ENCODE measurements at regions not wholly inside any gene's neighbourhood (a gene's known extent, or its start where the extent isn't known, plus 50 kb on each side); places are given as distances from the start of the nearest gene placed in this dataset.

GRCh38 chr1:220454155-220454777, 73.7 kb upstream of the MARK1 start:
- Histone ChIP-seq H3F3A (ENCODE audit: insufficient read depth, low read depth) (no peaks in the 10 kb centered on the region; the same call in 1 of the 2 replicates), H3K27ac (no peak overlapping the region), H3K9me3 (ENCODE audit: insufficient read depth, low read depth) (peaks cover 4% of the 10 kb centered on the region; the same call in 1 of the 2 replicates), H3K79me2 (ENCODE audit: low read depth) (no peaks in the 10 kb centered on the region), H3K9me2 (ENCODE audit: insufficient read depth) (0 out of 2 replicates have a peak, but pooled peaks cover 3% of the 10 kb centered on the region), H3K4me2 (no peak overlapping the region), H4K20me1 (ENCODE audit: insufficient read depth) (no peaks in the 10 kb centered on the region), H3K4me1 (replicated peaks; ENCODE audit: insufficient read depth) (peaks cover 14% of the 10 kb centered on the region), H3K27me3 (ENCODE audit: insufficient read depth, low read depth) (no peaks in the 10 kb centered on the region), H3K36me3 (ENCODE audit: low read depth) (no peaks in the 10 kb centered on the region), H2AFZ (no peak overlapping the region), H3K4me3 (no peak overlapping the region)
- BruUV-seq (replicated peaks): no TSS peak
- POLR2A ChIA-PET (ENCODE audit: unreplicated experiment): no interaction called here
- intact Hi-C loops (cut with micrococcal nuclease; ENCODE audit: unreplicated experiment): no loop called here
- CTCF ChIA-PET: no interaction called here
- no peak for DNase-seq
- TF ChIP-seq CTCF (conservative IDR thresholded peaks at IDR 0.05) (peak; percentile 65), EZH2 (IDR thresholded peaks at IDR 0.05; ENCODE audit: low read depth) (no peak)

GRCh38 chr1:220453371-220453770, 74.6 kb upstream of the MARK1 start:
- intact Hi-C loops (cut with micrococcal nuclease; ENCODE audit: unreplicated experiment): no loop called here
- Histone ChIP-seq H2AFZ (no peak overlapping the region), H3K9me2 (ENCODE audit: insufficient read depth) (0 out of 2 replicates have a peak, but pooled peaks cover 3% of the 10 kb centered on the region), H3K4me1 (replicated peaks; ENCODE audit: insufficient read depth) (peaks cover 14% of the 10 kb centered on the region), H3K36me3 (ENCODE audit: low read depth) (no peaks in the 10 kb centered on the region), H3K9me3 (ENCODE audit: insufficient read depth, low read depth) (peaks cover 4% of the 10 kb centered on the region; the same call in 1 of the 2 replicates), H3K4me3 (no peak overlapping the region), H4K20me1 (ENCODE audit: insufficient read depth) (no peaks in the 10 kb centered on the region), H3K79me2 (ENCODE audit: low read depth) (no peaks in the 10 kb centered on the region), H3K27ac (no peak overlapping the region), H3K27me3 (ENCODE audit: insufficient read depth, low read depth) (no peaks in the 10 kb centered on the region), H3K4me2 (no peak overlapping the region), H3F3A (ENCODE audit: insufficient read depth, low read depth) (no peaks in the 10 kb centered on the region; the same call in 1 of the 2 replicates)
- ChIA-PET POLR2A (ENCODE audit: unreplicated experiment) (no interaction called here), CTCF (interaction anchor here (0.5 kb wide), 1 partner anchor 159 kb away, joined by 14 read pairs; no protein-coding TSS in a partner anchor)
- BruUV-seq (replicated peaks): no TSS peak
- no peak for DNase-seq
- TF ChIP-seq CTCF (conservative IDR thresholded peaks at IDR 0.05) (no peak), EZH2 (IDR thresholded peaks at IDR 0.05; ENCODE audit: low read depth) (no peak)

- CTCF ChIA-PET: no interaction called here
- TF ChIP-seq EZH2 (IDR thresholded peaks at IDR 0.05; ENCODE audit: low read depth) (no peak), CTCF (conservative IDR thresholded peaks at IDR 0.05) (no peak)
These were observed 76.4 kb upstream of the MARK1 start for GRCh38 chr1:220451532-220451931.

More at GRCh38 chr1:220451532-220451931, 76.4 kb upstream of the MARK1 start:
- no peak overlapping the region for H2AFZ ChIP-seq
- DNase-seq: peak in 1 of 2 experiments; percentile 71
- H3K27ac ChIP-seq: no peak overlapping the region
- POLR2A ChIA-PET (ENCODE audit: unreplicated experiment): no interaction called here
- H3K4me2 ChIP-seq: peak overlapping the region; percentile 31
- H3K4me1 ChIP-seq (replicated peaks; ENCODE audit: insufficient read depth): peaks cover 14% of the 10 kb centered on the region
- H3F3A ChIP-seq (ENCODE audit: insufficient read depth, low read depth): no peaks in the 10 kb centered on the region; the same call in 1 of the 2 replicates
- intact Hi-C loops (cut with micrococcal nuclease; ENCODE audit: unreplicated experiment): no loop called here
- H3K27me3 ChIP-seq (ENCODE audit: insufficient read depth, low read depth): no peaks in the 10 kb centered on the region
- H4K20me1 ChIP-seq (ENCODE audit: insufficient read depth): no peaks in the 10 kb centered on the region
- H3K4me3 ChIP-seq: no peak overlapping the region
- H3K9me2 ChIP-seq (ENCODE audit: insufficient read depth): 0 out of 2 replicates have a peak, but pooled peaks cover 3% of the 10 kb centered on the region
- peaks cover 4% of the 10 kb centered on the region; the same call in 1 of the 2 replicates for H3K9me3 ChIP-seq (ENCODE audit: insufficient read depth, low read depth)
- no peaks in the 10 kb centered on the region for H3K36me3 ChIP-seq (ENCODE audit: low read depth)
- BruUV-seq (replicated peaks): no TSS peak
- no peaks in the 10 kb centered on the region for H3K79me2 ChIP-seq (ENCODE audit: low read depth)

Measured in PC-9 (cell line).